ENCODE measurements at regions not wholly inside any gene's neighbourhood (a gene's known extent, or its start where the extent isn't known, plus 50 kb on each side); places are given as distances from the start of the nearest gene placed in this dataset.

DNA sequence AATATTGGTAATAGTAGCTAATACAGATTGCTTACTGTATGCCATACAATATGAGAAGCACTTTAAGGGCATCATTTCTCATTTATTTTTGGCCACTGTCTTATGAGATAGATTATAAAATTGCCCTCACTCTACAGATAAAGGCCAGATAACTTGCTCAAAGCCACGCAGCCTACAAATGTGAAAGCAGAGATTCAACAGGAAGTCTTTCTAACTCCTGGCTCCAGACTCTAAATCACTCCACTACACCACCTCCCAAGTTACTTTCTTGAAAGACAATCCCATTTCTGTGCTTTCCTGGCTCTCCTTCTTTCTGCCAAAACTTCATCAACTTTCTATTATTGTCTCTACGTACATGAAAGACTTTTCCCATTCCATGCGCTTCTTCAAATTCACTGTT is 194.7 kb downstream of the FBXO8 start:
- Histone ChIP-seq H3K4me2 (ENCODE audit: insufficient read depth in 1 of 2, low read depth in 2 of 2, low read length in 2 of 2) (no peak overlapping the region), H2BK12ac (ENCODE audit: low read depth, low read length) (no peak overlapping the region), H3K14ac (ENCODE audit: insufficient read length) (no peak overlapping the region), H3K79me2 (ENCODE audit: control insufficient read depth in 1 of 2, insufficient read depth in 2 of 2, low read length in 2 of 2) (no peaks in the 10 kb centered on the region), H4K8ac (ENCODE audit: extremely low read depth, insufficient read depth, low read length) (no peak overlapping the region), H4K20me1 (replicated peaks in 1 of 2; ENCODE audit: control insufficient read depth in 1 of 2, insufficient read depth in 2 of 2, low read length in 2 of 2) (no peaks in the 10 kb centered on the region), H2AFZ (ENCODE audit: low read length) (0 out of 2 replicates have a peak overlapping the region, but pooled peaks have one; percentile 19), H3K27me3 (replicated peaks in 1 of 4; ENCODE audit: control insufficient read depth in 3 of 4, extremely low read depth in 1 of 4, insufficient read depth in 3 of 4, low read length in 3 of 4) (no peaks in the 10 kb centered on the region), H3K23ac (ENCODE audit: insufficient read length) (no peak overlapping the region), H3K18ac (ENCODE audit: extremely low read depth, low read length) (no peak overlapping the region), H3K4me1 (replicated peaks in 1 of 4; ENCODE audit: control insufficient read depth in 3 of 4, insufficient read depth in 4 of 4, low read length in 3 of 4) (no peaks in the 10 kb centered on the region), H3K9ac (replicated peaks in 1 of 4; ENCODE audit: extremely low read depth in 1 of 4, low read depth in 3 of 4, low read length in 3 of 4) (no peak overlapping the region), H2BK120ac (replicated peaks; ENCODE audit: low read depth, low read length) (no peak overlapping the region), H3K56ac (replicated peaks; ENCODE audit: insufficient read length, low read depth, low read length) (no peak overlapping the region), H2BK5ac (ENCODE audit: low read depth, low read length) (no peak overlapping the region), H2AK5ac (ENCODE audit: low read depth, low read length) (no peak overlapping the region), H2BK20ac (ENCODE audit: low read length) (no peak overlapping the region), H3K9me3 (ENCODE audit: insufficient read depth in 2 of 2, low read depth in 1 of 2, low read length in 1 of 2) (no peaks in the 10 kb centered on the region), H3K4ac (replicated peaks; ENCODE audit: insufficient read length, low read depth, low read length) (no peak overlapping the region), H4K91ac (replicated peaks; ENCODE audit: insufficient read length, low read length) (no peak overlapping the region), H2BK15ac (ENCODE audit: low read length) (no peak overlapping the region), H3K23me2 (ENCODE audit: low read depth, low read length) (no peaks in the 10 kb centered on the region), H3K4me3 (ENCODE audit: extremely low read depth in 1 of 4, insufficient read depth in 2 of 4, low read depth in 3 of 4, low read length in 4 of 4) (no peak overlapping the region), H3K36me3 (ENCODE audit: control insufficient read depth in 2 of 4, insufficient read depth in 4 of 4, low read length in 3 of 4) (no peaks in the 10 kb centered on the region), H3K27ac (ENCODE audit: low read depth, low read length) (no peak overlapping the region), H4K5ac (ENCODE audit: insufficient read length, low read depth, low read length) (no peak overlapping the region), H3K79me1 (ENCODE audit: low read depth, low read length) (no peaks in the 10 kb centered on the region)
- CTCF ChIA-PET (ENCODE audit: partially characterized antibody), result no interaction called here
- WGBS, 2 experiments (ENCODE audit: extremely low coverage in 1 of 2, insufficient coverage in 1 of 2, insufficient read length in 1 of 2, insufficient replicate concordance in 2 of 2, low coverage in 1 of 2, low lambda C conversion rate in 2 of 2, missing lambda C conversion rate in 1 of 2), result 87% methylated on average over 3 of the region's 3 CpGs; no CpG with 5 or more reads in 1 of the 2 experiments
- FAIRE-seq, result no peak
- POLR2A ChIA-PET (ENCODE audit: partially characterized antibody), result no interaction called here
- no peak for DNase-seq (ENCODE audit: low read depth in 1 of 2, low spot score in 2 of 2)
- TF ChIP-seq, protein P1, sequence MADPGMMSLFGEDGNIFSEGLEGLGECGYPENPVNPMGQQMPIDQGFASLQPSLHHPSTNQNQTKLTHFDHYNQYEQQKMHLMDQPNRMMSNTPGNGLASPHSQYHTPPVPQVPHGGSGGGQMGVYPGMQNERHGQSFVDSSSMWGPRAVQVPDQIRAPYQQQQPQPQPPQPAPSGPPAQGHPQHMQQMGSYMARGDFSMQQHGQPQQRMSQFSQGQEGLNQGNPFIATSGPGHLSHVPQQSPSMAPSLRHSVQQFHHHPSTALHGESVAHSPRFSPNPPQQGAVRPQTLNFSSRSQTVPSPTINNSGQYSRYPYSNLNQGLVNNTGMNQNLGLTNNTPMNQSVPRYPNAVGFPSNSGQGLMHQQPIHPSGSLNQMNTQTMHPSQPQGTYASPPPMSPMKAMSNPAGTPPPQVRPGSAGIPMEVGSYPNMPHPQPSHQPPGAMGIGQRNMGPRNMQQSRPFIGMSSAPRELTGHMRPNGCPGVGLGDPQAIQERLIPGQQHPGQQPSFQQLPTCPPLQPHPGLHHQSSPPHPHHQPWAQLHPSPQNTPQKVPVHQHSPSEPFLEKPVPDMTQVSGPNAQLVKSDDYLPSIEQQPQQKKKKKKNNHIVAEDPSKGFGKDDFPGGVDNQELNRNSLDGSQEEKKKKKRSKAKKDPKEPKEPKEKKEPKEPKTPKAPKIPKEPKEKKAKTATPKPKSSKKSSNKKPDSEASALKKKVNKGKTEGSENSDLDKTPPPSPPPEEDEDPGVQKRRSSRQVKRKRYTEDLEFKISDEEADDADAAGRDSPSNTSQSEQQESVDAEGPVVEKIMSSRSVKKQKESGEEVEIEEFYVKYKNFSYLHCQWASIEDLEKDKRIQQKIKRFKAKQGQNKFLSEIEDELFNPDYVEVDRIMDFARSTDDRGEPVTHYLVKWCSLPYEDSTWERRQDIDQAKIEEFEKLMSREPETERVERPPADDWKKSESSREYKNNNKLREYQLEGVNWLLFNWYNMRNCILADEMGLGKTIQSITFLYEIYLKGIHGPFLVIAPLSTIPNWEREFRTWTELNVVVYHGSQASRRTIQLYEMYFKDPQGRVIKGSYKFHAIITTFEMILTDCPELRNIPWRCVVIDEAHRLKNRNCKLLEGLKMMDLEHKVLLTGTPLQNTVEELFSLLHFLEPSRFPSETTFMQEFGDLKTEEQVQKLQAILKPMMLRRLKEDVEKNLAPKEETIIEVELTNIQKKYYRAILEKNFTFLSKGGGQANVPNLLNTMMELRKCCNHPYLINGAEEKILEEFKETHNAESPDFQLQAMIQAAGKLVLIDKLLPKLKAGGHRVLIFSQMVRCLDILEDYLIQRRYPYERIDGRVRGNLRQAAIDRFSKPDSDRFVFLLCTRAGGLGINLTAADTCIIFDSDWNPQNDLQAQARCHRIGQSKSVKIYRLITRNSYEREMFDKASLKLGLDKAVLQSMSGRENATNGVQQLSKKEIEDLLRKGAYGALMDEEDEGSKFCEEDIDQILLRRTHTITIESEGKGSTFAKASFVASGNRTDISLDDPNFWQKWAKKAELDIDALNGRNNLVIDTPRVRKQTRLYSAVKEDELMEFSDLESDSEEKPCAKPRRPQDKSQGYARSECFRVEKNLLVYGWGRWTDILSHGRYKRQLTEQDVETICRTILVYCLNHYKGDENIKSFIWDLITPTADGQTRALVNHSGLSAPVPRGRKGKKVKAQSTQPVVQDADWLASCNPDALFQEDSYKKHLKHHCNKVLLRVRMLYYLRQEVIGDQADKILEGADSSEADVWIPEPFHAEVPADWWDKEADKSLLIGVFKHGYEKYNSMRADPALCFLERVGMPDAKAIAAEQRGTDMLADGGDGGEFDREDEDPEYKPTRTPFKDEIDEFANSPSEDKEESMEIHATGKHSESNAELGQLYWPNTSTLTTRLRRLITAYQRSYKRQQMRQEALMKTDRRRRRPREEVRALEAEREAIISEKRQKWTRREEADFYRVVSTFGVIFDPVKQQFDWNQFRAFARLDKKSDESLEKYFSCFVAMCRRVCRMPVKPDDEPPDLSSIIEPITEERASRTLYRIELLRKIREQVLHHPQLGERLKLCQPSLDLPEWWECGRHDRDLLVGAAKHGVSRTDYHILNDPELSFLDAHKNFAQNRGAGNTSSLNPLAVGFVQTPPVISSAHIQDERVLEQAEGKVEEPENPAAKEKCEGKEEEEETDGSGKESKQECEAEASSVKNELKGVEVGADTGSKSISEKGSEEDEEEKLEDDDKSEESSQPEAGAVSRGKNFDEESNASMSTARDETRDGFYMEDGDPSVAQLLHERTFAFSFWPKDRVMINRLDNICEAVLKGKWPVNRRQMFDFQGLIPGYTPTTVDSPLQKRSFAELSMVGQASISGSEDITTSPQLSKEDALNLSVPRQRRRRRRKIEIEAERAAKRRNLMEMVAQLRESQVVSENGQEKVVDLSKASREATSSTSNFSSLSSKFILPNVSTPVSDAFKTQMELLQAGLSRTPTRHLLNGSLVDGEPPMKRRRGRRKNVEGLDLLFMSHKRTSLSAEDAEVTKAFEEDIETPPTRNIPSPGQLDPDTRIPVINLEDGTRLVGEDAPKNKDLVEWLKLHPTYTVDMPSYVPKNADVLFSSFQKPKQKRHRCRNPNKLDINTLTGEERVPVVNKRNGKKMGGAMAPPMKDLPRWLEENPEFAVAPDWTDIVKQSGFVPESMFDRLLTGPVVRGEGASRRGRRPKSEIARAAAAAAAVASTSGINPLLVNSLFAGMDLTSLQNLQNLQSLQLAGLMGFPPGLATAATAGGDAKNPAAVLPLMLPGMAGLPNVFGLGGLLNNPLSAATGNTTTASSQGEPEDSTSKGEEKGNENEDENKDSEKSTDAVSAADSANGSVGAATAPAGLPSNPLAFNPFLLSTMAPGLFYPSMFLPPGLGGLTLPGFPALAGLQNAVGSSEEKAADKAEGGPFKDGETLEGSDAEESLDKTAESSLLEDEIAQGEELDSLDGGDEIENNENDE (IDR thresholded peaks at IDR 0.05; ENCODE audit: insufficient replicate concordance, low read length), result no peak
